HEK293T (cell line): ENCODE measurements at regions not wholly inside any gene's neighbourhood (a gene's known extent, or its start where the extent isn't known, plus 50 kb on each side); places are given as distances from the start of the nearest gene placed in this dataset.

Experiments used
- CTCF ChIA-PET: fragments of 350-600 bp; formaldehyde crosslinking; extraction: SDS; loops from one replicate; lab custom pipeline; 2021; ENCODE audit warnings: antibody characterized with exemption, inconsistent platforms; lab: Yijun Ruan, JAX
- POLR2A ChIA-PET: fragments of 350-600 bp; formaldehyde crosslinking; extraction: SDS; loops from one replicate; lab custom pipeline; 2020; ENCODE audit warnings: antibody characterized with exemption, inconsistent platforms; lab: Yijun Ruan, JAX
- DNase-seq: peaks from one replicate; pipeline ENCODE4 v3.0.0; 2012; ENCODE audit warnings: mixed read lengths; ENCODE audit errors: extremely low spot score
- ARNT ChIP-seq: fragments of 450-650 bp; IDR thresholded peaks from 2 replicates; pipeline ENCODE4 v1.6.1; 2017; ENCODE audit warnings: mild to moderate bottlenecking
- BHLHE40 ChIP-seq: fragments of 450-650 bp; IDR thresholded peaks from 2 replicates; pipeline ENCODE4 v1.6.1; 2016; ENCODE audit warnings: mild to moderate bottlenecking, moderate library complexity, borderline replicate concordance
- CTBP1 ChIP-seq: fragments of 450-650 bp; IDR thresholded peaks from 2 replicates; pipeline ENCODE4 v1.6.1; 2016; ENCODE audit warnings: borderline replicate concordance
- ELF4 ChIP-seq: fragments of 450-650 bp; IDR thresholded peaks from 2 replicates; pipeline ENCODE4 v1.6.1; 2017; ENCODE audit warnings: antibody characterized with exemption
- FOXA1 ChIP-seq: fragments of 450-650 bp; IDR thresholded peaks from 2 replicates; pipeline ENCODE4 v1.6.1; 2016; ENCODE audit warnings: mild to moderate bottlenecking
- FOXK2 ChIP-seq: fragments of 450-650 bp; IDR thresholded peaks from 2 replicates; pipeline ENCODE4 v1.6.1; 2016; ENCODE audit warnings: mild to moderate bottlenecking
- FOXM1 ChIP-seq: fragments of 450-650 bp; IDR thresholded peaks from 2 replicates; pipeline ENCODE4 v1.6.1; 2017; ENCODE audit warnings: mild to moderate bottlenecking, borderline replicate concordance
- HDGF ChIP-seq: fragments of 450-650 bp; IDR thresholded peaks from 2 replicates; pipeline ENCODE4 v1.6.1; 2017; ENCODE audit warnings: antibody characterized with exemption, borderline replicate concordance
- L3MBTL2 ChIP-seq: fragments of 450-650 bp; conservative IDR thresholded peaks from 2 replicates; pipeline ENCODE4 v1.6.1; 2016; ENCODE audit warnings: mild to moderate bottlenecking
- LEF1 ChIP-seq: fragments of 450-650 bp; IDR thresholded peaks from 2 replicates; pipeline ENCODE4 v1.6.1; 2017; ENCODE audit warnings: mild to moderate bottlenecking, borderline replicate concordance
- NFRKB ChIP-seq: fragments of 450-650 bp; IDR thresholded peaks from 2 replicates; pipeline ENCODE4 v1.6.1; 2016; ENCODE audit warnings: mild to moderate bottlenecking, moderate library complexity
- PKNOX1 ChIP-seq: fragments of 450-650 bp; IDR thresholded peaks from 2 replicates; pipeline ENCODE4 v1.6.1; 2016
- SP1 ChIP-seq: fragments of 450-650 bp; IDR thresholded peaks from 2 replicates; pipeline ENCODE4 v1.6.1; 2017
- SUZ12 ChIP-seq: fragments of 450-650 bp; IDR thresholded peaks from 2 replicates; pipeline ENCODE4 v1.6.1; 2016; ENCODE audit warnings: mild to moderate bottlenecking
- TARDBP ChIP-seq: fragments of 450-650 bp; IDR thresholded peaks from 2 replicates; pipeline ENCODE4 v1.6.1; 2016
- ZNF384 ChIP-seq: fragments of 450-650 bp; IDR thresholded peaks from 2 replicates; pipeline ENCODE4 v1.6.1; 2016

GRCh38 chr12:77485961-77486854, 344.5 kb upstream of the NAV3 start:
- ChIA-PET POLR2A (no interaction called here), CTCF (no interaction called here)
- DNase-seq, result no peak
- TF ChIP-seq LEF1, result no peak

DNA sequence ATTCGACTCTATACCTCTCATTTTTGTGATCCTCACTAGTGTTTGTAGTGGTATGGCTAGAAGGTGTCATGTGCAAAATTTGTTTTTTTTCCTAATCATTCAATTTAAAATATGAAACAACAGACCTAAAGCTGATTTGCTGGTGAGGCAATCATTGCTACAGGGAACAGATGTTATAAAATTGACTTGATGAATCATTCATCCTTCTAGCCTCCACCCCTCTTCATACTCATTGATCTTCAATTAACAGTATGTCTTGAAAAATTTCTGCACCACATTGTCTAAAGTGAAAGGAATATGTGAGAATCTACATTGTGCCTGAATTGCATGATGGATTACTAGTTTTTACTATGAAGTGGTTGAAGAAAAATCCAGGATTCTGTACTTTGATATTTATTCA, 349.0 kb upstream of the NAV3 start:
- TF ChIP-seq LEF1, result no peak
- no peak for TF ChIP-seq PKNOX1
- TF ChIP-seq CTBP1, result no peak
- TF ChIP-seq ZNF384, result no peak
- TF ChIP-seq FOXA1, result no peak
- no peak for TF ChIP-seq SP1
- TF ChIP-seq ARNT, result no peak
- no peak for TF ChIP-seq TARDBP
- ChIA-PET POLR2A (no interaction called here), CTCF (no interaction called here)
- no peak for DNase-seq

GRCh38 chr12:77477907-77478533, 352.7 kb upstream of the NAV3 start:
- CTCF ChIA-PET, result no interaction called here
- TF ChIP-seq FOXA1 (no peak), ARNT (no peak)
- POLR2A ChIA-PET, result no interaction called here
- DNase-seq, result no peak

- no peak for TF ChIP-seq ARNT
- TF ChIP-seq BHLHE40, result no peak
- TF ChIP-seq HDGF, result no peak
- TF ChIP-seq CTBP1, result no peak
- DNase-seq, result no peak
- POLR2A ChIA-PET, result no interaction called here
- CTCF ChIA-PET, result no interaction called here
Observed at GRCh38 chr12:77471801-77472200, 358.9 kb upstream of the NAV3 start.

GRCh38 chr12:77469578-77470333, 360.9 kb upstream of the NAV3 start:
- TF ChIP-seq SP1 (no peak), TARDBP (no peak), FOXA1 (no peak), FOXM1 (no peak), ARNT (no peak), CTBP1 (no peak), BHLHE40 (no peak), LEF1 (no peak), SUZ12 (no peak), NFRKB (no peak), PKNOX1 (no peak), ELF4 (no peak), HDGF (no peak), FOXK2 (no peak), L3MBTL2 (no peak)
- no peak for DNase-seq
- ChIA-PET CTCF (no interaction called here), POLR2A (no interaction called here)

GRCh38 chr12:77442633-77443032, 377.3 kb upstream of the E2F7 start:
- CTCF ChIA-PET, result no interaction called here
- TF ChIP-seq ARNT, result no peak
- TF ChIP-seq BHLHE40, result no peak
- TF ChIP-seq ZNF384, result no peak
- no peak for TF ChIP-seq CTBP1
- POLR2A ChIA-PET, result no interaction called here
- DNase-seq, result no peak

- ChIA-PET CTCF (no interaction called here), POLR2A (no interaction called here)
- no peak for DNase-seq
- TF ChIP-seq FOXA1, result no peak
- no peak for TF ChIP-seq NFRKB
- TF ChIP-seq L3MBTL2, result no peak
- TF ChIP-seq FOXK2, result no peak
- TF ChIP-seq ELF4, result no peak
- TF ChIP-seq FOXM1, result no peak
- TF ChIP-seq ARNT, result no peak
- TF ChIP-seq BHLHE40, result no peak
Observed at GRCh38 chr12:77439749-77440148, 374.4 kb upstream of the E2F7 start.
